GM13976 (cell line): ENCODE measurements at regions not wholly inside any gene's neighbourhood (a gene's known extent, or its start where the extent isn't known, plus 50 kb on each side); places are given as distances from the start of the nearest gene placed in this dataset.

Source experiments
- DNase-seq: peaks from one replicate; pipeline ENCODE4 v3.0.0; 2012; ENCODE audit warnings: low spot score
- in situ Hi-C: fragments of 300-500 bp; cut with MboI; formaldehyde crosslinking; loops from one replicate; pipeline ENCODE4 v1.12.0; 2022; ENCODE audit warnings: low sequenced_read_pairs, mixed read lengths, inconsistent platforms; ENCODE audit not compliant: unreplicated experiment
- TF ChIP-seq, protein P1 (sequence below): IDR thresholded peaks from 2 replicates; pipeline ENCODE4 v1.5.1; 2012; ENCODE audit warnings: borderline replicate concordance, mild to moderate bottlenecking; ENCODE audit not compliant: insufficient read depth; ENCODE audit errors: extremely low read depth, missing control alignments, control extremely low read depth

DNA sequence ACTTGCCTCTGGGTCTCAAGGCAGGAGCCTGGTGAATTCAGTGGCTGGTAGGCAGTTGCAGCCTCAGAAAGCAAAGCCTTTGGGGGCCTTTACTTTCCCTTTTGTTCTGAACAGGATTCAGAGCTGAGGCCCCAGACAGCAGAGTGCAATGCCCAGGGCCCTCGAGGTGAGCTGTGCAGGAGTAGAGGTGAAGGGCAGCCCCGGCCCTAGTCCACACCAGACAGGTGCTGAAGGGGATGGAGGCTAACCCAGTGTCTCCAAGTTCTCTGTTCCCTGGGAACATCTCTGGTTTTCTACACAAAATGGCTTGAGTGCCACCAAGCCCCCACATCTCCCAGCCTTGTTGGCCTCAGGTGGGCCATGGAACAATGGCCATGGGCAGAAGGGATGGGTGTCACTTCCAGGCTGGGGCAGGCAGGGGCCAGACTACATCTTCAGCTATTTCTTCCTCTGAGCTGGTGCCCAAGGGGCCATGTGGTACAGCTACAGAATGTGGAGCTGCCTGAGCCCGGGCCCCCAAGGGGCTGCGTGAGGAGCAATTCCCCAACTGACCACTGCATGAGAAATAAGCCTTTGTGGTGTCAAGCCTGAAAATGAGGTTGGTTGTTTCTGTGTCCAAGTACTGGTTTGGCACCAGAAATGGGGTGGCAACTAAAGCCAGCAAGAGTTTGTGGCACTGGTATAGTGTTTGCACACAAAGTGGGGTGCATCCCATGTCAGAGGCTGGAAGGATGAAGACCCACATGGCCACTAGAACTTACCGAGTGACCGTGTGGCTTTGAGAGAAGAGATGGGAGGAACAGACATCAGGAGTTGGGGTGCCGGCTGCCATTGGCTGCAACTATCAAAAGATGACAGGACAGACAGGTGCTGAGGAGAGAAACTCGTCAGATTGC is 57.8 kb downstream of the BARX1 start:
- DNase-seq: peak; percentile 24
- TF ChIP-seq, protein P1, sequence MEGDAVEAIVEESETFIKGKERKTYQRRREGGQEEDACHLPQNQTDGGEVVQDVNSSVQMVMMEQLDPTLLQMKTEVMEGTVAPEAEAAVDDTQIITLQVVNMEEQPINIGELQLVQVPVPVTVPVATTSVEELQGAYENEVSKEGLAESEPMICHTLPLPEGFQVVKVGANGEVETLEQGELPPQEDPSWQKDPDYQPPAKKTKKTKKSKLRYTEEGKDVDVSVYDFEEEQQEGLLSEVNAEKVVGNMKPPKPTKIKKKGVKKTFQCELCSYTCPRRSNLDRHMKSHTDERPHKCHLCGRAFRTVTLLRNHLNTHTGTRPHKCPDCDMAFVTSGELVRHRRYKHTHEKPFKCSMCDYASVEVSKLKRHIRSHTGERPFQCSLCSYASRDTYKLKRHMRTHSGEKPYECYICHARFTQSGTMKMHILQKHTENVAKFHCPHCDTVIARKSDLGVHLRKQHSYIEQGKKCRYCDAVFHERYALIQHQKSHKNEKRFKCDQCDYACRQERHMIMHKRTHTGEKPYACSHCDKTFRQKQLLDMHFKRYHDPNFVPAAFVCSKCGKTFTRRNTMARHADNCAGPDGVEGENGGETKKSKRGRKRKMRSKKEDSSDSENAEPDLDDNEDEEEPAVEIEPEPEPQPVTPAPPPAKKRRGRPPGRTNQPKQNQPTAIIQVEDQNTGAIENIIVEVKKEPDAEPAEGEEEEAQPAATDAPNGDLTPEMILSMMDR: no peak
- in situ Hi-C loops: no loop called here

DNA sequence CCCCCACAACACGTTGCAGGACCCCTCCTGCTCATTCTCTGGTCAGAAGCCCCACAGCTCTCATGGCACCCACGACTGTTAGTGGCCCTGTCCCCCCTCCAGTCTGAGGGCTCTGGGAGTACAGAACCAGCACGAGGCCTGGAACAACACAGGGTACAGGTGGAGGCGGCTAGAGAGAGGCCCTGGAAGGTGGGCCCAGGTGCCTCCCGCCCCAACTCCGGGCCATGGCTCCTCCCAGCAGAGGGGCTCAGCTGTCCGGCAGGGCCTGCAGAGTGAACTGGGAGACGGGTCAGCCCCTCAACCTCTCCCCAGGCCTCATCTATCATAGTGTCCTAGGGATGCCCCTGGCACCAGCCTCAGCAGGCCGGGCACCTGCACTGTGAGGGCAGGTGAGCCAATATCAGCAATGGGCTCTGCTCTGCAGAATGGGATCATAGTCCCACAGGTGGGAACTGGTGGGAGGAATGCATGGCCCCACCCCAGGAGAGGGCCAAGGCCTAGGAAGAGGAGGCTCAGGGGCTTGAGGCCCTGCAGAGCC is 58.6 kb downstream of the BARX1 start:
- TF ChIP-seq, protein P1: no peak
- in situ Hi-C loops: no loop called here
- peak; percentile 18 for DNase-seq

GRCh38 chr9:93896093-93896492 is 59.1 kb downstream of the BARX1 start:
- in situ Hi-C loops: no loop called here
- DNase-seq: no peak
- TF ChIP-seq, protein P1: no peak

GRCh38 chr9:93895535-93895934 is 59.6 kb downstream of the BARX1 start:
- TF ChIP-seq, protein P1: no peak
- peak; percentile 10 for DNase-seq
- in situ Hi-C loops: no loop called here

GRCh38 chr9:93894691-93895079 is 60.5 kb downstream of the BARX1 start:
- TF ChIP-seq, protein P1: no peak
- in situ Hi-C loops: no loop called here
- DNase-seq: peak; percentile 7

DNA sequence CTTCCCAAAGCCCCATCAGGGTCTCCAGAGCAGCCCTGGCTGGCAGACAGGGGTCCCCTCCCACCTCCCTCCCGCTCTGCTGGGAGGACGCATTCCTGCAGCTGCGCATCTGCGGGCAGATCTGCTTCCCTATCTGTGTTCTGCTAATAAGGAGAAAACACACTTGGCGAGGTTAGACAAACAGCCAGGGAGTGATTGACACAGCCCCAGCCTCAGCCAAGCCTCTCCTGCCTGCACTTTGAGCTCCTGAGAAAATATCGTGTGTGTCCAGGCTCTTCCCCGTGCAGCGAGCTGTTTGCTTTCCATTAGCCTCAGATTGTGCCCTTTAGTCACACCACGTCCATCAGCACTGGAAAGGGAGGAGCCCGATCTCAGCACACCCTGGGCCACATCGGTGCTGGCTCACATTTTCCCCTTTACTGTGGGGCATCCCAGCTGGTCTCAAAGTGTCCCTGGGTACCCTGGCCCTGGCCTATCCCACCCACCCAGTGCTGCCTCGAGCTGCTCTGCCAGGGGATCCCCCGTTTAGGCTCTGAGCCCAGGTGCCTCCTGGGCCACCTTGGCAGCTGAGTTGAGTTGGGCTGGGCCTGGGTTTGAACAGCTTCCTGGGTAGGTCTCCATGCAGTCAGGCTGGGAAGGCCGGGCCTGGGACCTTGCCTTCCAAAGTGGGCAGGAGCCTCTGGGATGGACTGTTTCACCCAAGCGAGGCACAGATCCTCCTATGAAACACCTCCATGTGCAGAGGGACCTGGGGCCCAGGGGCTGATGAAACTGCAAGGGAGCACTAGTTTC is 61.1 kb downstream of the BARX1 start:
- DNase-seq: peak; percentile 9
- TF ChIP-seq, protein P1: no peak
- in situ Hi-C loops: no loop called here
